Neural progenitor cell (in vitro differentiated cells): ENCODE measurements at regions not wholly inside any gene's neighbourhood (a gene's known extent, or its start where the extent isn't known, plus 50 kb on each side); places are given as distances from the start of the nearest gene placed in this dataset.

Source experiments
- DNase-seq: peaks from one replicate; pipeline ENCODE4 v3.0.0-alpha.2; 2016; ENCODE audit warnings: low spot score
- H2AFZ ChIP-seq: fragments of 200-600 bp; sonication (generic); replicated peaks from 2 replicates; pipeline ENCODE4 v1.6.1; 2016; ENCODE audit warnings: antibody characterized with exemption
- H3F3A ChIP-seq: fragments of 200-600 bp; sonication (generic); 2 replicates; pipeline ENCODE4 v1.6.1; 2016; ENCODE audit warnings: antibody characterized with exemption, low read depth
- H3K27ac ChIP-seq: fragments of 200-600 bp; sonication (generic); 2 replicates; pipeline ENCODE4 v1.5.1; 2016; ENCODE audit warnings: mild to moderate bottlenecking
- H3K27me3 ChIP-seq: fragments of 200-600 bp; sonication (generic); 2 replicates; pipeline ENCODE4 v1.6.1; 2016; ENCODE audit warnings: mild to moderate bottlenecking, moderate library complexity
- H3K36me3 ChIP-seq: fragments of 200-600 bp; sonication (generic); 2 replicates; pipeline ENCODE4 v1.5.1; 2016
- H3K4me1 ChIP-seq: fragments of 200-600 bp; sonication (generic); 2 replicates; pipeline ENCODE4 v1.6.1; 2016; ENCODE audit warnings: mixed run types
- H3K4me2 ChIP-seq: fragments of 200-600 bp; sonication (generic); 2 replicates; pipeline ENCODE4 v1.6.1; 2016
- H3K4me3 ChIP-seq: fragments of 200-600 bp; sonication (generic); 2 replicates; pipeline ENCODE4 v1.5.1; 2016
- H3K79me2 ChIP-seq: fragments of 200-600 bp; sonication (generic); 2 replicates; pipeline ENCODE4 v1.6.1; 2016; ENCODE audit warnings: low read depth
- H3K9ac ChIP-seq: fragments of 200-600 bp; sonication (generic); 2 replicates; pipeline ENCODE4 v1.6.1; 2016
- H3K9me3 ChIP-seq: fragments of 200-600 bp; sonication (generic); 2 replicates; pipeline ENCODE4 v1.5.1; 2016; ENCODE audit warnings: low read depth
- H4K20me1 ChIP-seq: fragments of 200-600 bp; sonication (generic); 2 replicates; pipeline ENCODE4 v1.6.1; 2016; ENCODE audit warnings: low read depth
- H3K27ac Mint-ChIP-seq: 3 replicates; pipeline ENCODE4 v1.8.0; 2021; ENCODE audit warnings: mixed read lengths
- H3K27me3 Mint-ChIP-seq: 2 replicates; pipeline ENCODE4 v1.8.0; 2022; ENCODE audit warnings: low read depth, mild to moderate bottlenecking, inconsistent platforms, moderate library complexity, mixed read lengths; ENCODE audit not compliant: insufficient read depth
- H3K36me3 Mint-ChIP-seq: 3 replicates; pipeline ENCODE4 v1.8.0; 2021; ENCODE audit warnings: mixed read lengths
- H3K4me1 Mint-ChIP-seq: 3 replicates; pipeline ENCODE4 v1.8.0; 2021; ENCODE audit warnings: mixed read lengths
- H3K4me3 Mint-ChIP-seq: 3 replicates; pipeline ENCODE4 v1.8.0; 2021; ENCODE audit warnings: mild to moderate bottlenecking, moderate library complexity, mixed read lengths
- H3K9me3 Mint-ChIP-seq: 3 replicates; pipeline ENCODE4 v1.8.0; 2020; ENCODE audit warnings: mixed read lengths
- EZH2 ChIP-seq: fragments of 200-600 bp; sonication (generic); IDR thresholded peaks from 2 replicates; pipeline ENCODE4 v1.6.1; 2017; ENCODE audit warnings: antibody characterized with exemption, mild to moderate bottlenecking, moderate library complexity
- EZH2phosphoT487 ChIP-seq: fragments of 200-600 bp; sonication (generic); IDR thresholded peaks from 2 replicates; pipeline ENCODE4 v1.6.1; 2017; ENCODE audit warnings: antibody characterized with exemption
- TF ChIP-seq, protein P1 (sequence below): fragments of 200-600 bp; sonication (generic); IDR thresholded peaks from 2 replicates; pipeline ENCODE4 v1.5.1; 2017; ENCODE audit warnings: antibody characterized with exemption, mild to moderate bottlenecking

DNA sequence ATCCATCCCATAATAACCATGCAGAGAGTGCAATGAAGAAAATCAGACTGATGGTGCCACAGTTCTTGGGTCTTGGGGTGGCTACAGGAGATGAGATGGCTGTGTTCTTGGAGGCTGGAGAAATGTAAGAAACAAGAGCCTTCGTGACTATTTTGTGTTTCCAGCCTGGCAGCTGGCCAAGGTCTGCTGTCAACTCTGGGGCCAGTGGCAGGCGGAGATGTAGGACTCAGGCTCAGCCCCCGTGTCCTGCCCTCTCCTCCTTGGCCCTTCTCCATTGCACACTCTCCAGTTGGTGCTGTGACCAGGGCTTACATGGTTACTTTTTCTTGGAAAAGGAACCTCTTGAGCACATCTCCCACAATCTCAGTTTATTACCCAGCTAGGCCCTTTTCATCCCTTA is 235.4 kb downstream of the DMRT2 start:
- Mint-ChIP-seq H3K4me3 (no peak overlapping the region), H3K9me3 (peaks cover 2% of the 10 kb centered on the region), H3K36me3 (no peaks in the 10 kb centered on the region), H3K4me1 (peaks cover 2% of the 10 kb centered on the region), H3K27me3 (no peaks in the 10 kb centered on the region), H3K27ac (no peak overlapping the region)
- Histone ChIP-seq H3K27me3 (no peaks in the 10 kb centered on the region), H3K4me2 (no peak overlapping the region), H3K79me2 (no peaks in the 10 kb centered on the region), H3K9me3 (peaks cover 11% of the 10 kb centered on the region), H3K9ac (no peak overlapping the region), H3K4me3 (no peak overlapping the region), H4K20me1 (no peaks in the 10 kb centered on the region), H3K4me1 (no peaks in the 10 kb centered on the region), H3K36me3 (no peaks in the 10 kb centered on the region), H3F3A (no peaks in the 10 kb centered on the region), H2AFZ (no peak overlapping the region), H3K27ac (no peak overlapping the region)
- no peak for DNase-seq
- TF ChIP-seq, protein P1, sequence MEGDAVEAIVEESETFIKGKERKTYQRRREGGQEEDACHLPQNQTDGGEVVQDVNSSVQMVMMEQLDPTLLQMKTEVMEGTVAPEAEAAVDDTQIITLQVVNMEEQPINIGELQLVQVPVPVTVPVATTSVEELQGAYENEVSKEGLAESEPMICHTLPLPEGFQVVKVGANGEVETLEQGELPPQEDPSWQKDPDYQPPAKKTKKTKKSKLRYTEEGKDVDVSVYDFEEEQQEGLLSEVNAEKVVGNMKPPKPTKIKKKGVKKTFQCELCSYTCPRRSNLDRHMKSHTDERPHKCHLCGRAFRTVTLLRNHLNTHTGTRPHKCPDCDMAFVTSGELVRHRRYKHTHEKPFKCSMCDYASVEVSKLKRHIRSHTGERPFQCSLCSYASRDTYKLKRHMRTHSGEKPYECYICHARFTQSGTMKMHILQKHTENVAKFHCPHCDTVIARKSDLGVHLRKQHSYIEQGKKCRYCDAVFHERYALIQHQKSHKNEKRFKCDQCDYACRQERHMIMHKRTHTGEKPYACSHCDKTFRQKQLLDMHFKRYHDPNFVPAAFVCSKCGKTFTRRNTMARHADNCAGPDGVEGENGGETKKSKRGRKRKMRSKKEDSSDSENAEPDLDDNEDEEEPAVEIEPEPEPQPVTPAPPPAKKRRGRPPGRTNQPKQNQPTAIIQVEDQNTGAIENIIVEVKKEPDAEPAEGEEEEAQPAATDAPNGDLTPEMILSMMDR = no peak
- no peak for TF ChIP-seq EZH2phosphoT487
- no peak for TF ChIP-seq EZH2

DNA sequence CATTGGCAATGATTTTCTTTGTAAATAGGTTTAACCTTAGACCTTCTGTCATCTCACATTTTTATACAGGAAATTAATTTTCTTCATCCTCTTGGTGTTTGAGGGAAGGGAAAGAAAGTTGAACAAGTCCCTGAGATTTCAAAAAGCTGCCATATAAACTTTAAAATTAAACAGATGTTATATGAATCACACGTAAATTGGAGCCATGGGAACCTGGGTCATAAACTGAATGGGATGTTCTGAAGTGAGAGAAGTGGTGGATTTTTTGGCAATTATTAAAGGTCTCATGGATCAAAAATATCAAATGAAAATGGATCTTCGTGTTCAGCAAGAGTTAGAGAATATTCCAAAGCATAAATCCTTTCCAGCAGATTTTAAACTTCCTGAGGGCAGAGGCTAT is 242.2 kb downstream of the DMRT2 start:
- no peaks in the 10 kb centered on the region for H3K4me1 Mint-ChIP-seq
- Histone ChIP-seq H4K20me1 (no peaks in the 10 kb centered on the region), H3K36me3 (no peaks in the 10 kb centered on the region), H3F3A (no peaks in the 10 kb centered on the region), H3K27ac (no peak overlapping the region), H3K27me3 (no peaks in the 10 kb centered on the region), H3K9ac (no peak overlapping the region), H3K4me3 (no peak overlapping the region), H3K4me2 (no peak overlapping the region), H3K4me1 (no peaks in the 10 kb centered on the region), H3K79me2 (no peaks in the 10 kb centered on the region), H2AFZ (no peak overlapping the region), H3K9me3 (peaks cover 9% of the 10 kb centered on the region)
- peaks cover 2% of the 10 kb centered on the region for H3K9me3 Mint-ChIP-seq
- TF ChIP-seq EZH2phosphoT487 (no peak), EZH2 (no peak)
- H3K27me3 Mint-ChIP-seq = peaks cover 3% of the 10 kb centered on the region
- H3K36me3 Mint-ChIP-seq = no peaks in the 10 kb centered on the region
- H3K4me3 Mint-ChIP-seq = no peak overlapping the region
- no peak for DNase-seq
- H3K27ac Mint-ChIP-seq = no peak overlapping the region

DNA sequence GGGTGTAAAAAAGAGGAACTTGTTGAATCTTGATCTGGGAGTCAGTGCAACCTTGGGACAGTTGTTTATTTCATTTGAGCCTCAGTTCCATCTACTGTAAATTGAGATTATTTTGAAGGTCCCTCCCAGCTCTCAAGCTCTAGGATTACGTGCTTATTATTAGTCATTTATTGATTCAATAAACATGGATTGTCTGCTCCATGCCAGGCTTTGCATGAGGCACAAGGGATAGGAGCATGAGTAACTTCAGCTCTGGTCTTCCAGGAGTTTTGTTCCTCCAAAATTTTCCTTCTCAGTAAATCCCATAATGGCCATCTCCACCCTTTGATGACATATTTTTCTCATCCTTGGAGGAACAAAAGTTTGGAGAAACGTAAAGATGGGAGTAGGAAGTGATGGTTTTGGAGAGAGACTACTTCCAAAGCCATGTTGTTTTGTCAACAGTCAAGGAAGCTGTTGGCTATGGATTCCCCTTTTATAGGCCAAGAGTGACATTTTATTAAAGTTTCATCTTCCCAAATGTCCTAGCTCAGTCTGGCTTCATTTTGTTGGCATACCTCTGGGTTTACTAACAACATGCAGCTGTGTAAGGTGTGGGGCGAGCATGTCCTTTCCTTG is 244.6 kb downstream of the DMRT2 start:
- Histone ChIP-seq H3K79me2 (no peaks in the 10 kb centered on the region), H3K9ac (no peak overlapping the region), H3K36me3 (no peaks in the 10 kb centered on the region), H3K4me3 (no peak overlapping the region), H2AFZ (no peak overlapping the region), H3F3A (no peaks in the 10 kb centered on the region), H3K4me2 (no peak overlapping the region), H4K20me1 (no peaks in the 10 kb centered on the region), H3K9me3 (peaks cover 10% of the 10 kb centered on the region), H3K4me1 (no peaks in the 10 kb centered on the region), H3K27me3 (no peaks in the 10 kb centered on the region), H3K27ac (no peak overlapping the region)
- Mint-ChIP-seq H3K9me3 (no peaks in the 10 kb centered on the region), H3K4me3 (no peak overlapping the region), H3K27ac (no peak overlapping the region), H3K4me1 (no peaks in the 10 kb centered on the region), H3K36me3 (no peaks in the 10 kb centered on the region), H3K27me3 (peaks cover 3% of the 10 kb centered on the region)
- TF ChIP-seq EZH2 (no peak), EZH2phosphoT487 (no peak)
- TF ChIP-seq, protein P1 = no peak
- no peak for DNase-seq

DNA sequence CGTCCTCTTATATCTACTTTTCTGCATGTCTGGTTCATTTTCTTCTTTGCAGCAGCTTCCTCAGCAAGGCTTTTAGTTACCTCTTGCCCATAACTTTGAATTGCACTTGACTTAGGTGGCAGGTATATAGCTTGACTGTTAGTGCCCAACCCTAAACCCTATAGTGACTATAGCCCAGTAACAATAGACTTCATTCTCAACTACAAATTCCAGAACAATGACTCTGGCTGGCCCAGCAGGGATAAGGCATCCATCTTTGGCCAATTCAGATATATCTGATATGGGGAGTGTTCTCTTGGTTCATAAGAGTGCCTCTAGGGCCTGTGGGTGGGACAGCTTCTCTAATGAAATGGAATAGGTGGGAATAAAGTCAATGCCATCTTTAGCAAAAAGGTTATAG is 246.2 kb downstream of the DMRT2 start:
- Histone ChIP-seq H3K9ac (no peak overlapping the region), H3K4me1 (no peaks in the 10 kb centered on the region), H3K4me2 (no peak overlapping the region), H3K79me2 (no peaks in the 10 kb centered on the region), H3K9me3 (peaks cover 9% of the 10 kb centered on the region), H3K36me3 (no peaks in the 10 kb centered on the region), H3K4me3 (no peak overlapping the region), H4K20me1 (no peaks in the 10 kb centered on the region), H3K27me3 (no peaks in the 10 kb centered on the region), H2AFZ (no peak overlapping the region), H3F3A (no peaks in the 10 kb centered on the region), H3K27ac (no peak overlapping the region)
- TF ChIP-seq EZH2phosphoT487 = no peak
- no peak for TF ChIP-seq EZH2
- TF ChIP-seq, protein P1 = no peak
- no peak for DNase-seq
- H3K9me3 Mint-ChIP-seq = no peaks in the 10 kb centered on the region
- no peaks in the 10 kb centered on the region for H3K4me1 Mint-ChIP-seq
- H3K4me3 Mint-ChIP-seq = no peak overlapping the region
- H3K27me3 Mint-ChIP-seq = peaks cover 3% of the 10 kb centered on the region
- no peak overlapping the region for H3K27ac Mint-ChIP-seq
- no peaks in the 10 kb centered on the region for H3K36me3 Mint-ChIP-seq
